NCI-H1930 (cell line): ENCODE measurements at regions not wholly inside any gene's neighbourhood (a gene's known extent, or its start where the extent isn't known, plus 50 kb on each side); places are given as distances from the start of the nearest gene placed in this dataset.

Source experiments
- DNase-seq, 2 experiments: peaks; one replicate each; lab custom pipeline; 2025; lab: John Stamatoyannopoulos, UW

- DNase-seq = peak; percentile 72 to 79
Measured at GRCh38 chr6:54717849-54718455, 128.6 kb upstream of the FAM83B start.

DNA sequence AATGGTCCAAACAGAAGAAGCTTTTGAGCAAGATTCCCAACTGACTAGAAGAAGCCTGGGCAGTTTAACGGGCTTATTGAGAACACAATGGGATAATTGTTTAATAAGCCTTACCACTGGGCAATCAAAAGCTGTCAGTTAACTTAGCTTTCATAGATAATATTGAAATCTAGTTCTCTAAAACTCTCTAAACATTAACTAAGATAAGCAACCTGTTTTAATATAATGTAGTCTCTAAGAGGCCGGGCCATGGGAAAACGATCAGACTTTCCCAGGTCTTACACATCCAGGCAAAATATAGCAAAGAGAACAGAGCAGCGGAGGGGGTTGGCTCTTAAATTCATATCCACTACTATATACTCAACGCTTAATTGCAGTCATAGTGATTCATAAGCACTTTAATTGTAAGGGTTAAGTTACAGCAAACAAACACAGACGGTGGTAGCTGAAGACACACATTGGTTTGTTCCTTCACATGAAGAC lies 128.0 kb upstream of the FAM83B start:
- DNase-seq = peak; percentile 92 to 97

GRCh38 chr6:54719131-54719530 lies 127.4 kb upstream of the FAM83B start:
- peak; percentile 73 to 81 for DNase-seq

DNA sequence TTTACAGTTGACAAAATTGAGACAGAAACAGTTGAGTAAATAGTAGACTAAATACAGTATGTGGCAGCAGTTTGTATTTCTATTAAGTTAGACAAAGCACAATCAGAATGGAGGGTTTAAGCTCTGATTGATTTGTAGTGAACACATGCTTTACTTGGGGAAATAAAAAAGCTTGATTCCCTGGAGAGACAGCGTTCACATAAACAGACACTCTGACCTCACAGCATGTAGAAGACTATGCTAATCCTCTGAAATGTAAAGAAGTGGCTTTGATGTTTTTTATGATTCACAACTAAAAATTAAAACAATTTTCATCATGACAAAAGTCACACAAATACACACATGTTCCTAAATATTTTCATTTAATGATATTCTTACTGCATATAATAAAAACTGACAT lies 126.9 kb upstream of the FAM83B start:
- peak in 1 of 2 experiments; percentile 41 for DNase-seq

- DNase-seq = no peak
Measured at GRCh38 chr6:54722328-54722727, 124.2 kb upstream of the FAM83B start.

DNA sequence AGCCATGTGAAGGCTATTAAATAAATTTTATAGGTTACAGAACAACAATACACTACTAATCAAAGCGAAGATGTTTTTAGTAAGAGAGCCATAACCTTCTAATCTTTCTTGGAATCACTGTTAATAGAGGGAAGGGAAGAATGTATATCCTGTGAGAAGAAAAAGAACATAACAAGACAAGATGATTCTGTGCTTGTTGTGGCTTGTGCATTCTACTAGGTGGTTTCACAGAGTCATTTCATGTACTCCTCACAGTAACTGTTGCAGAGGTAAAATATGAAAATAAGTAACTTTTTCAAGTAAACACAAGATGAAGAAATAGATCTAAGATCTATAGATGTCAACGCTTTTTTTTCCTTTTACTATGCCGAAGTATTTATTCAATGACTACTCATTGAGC lies 116.9 kb upstream of the FAM83B start:
- no peak for DNase-seq

DNA sequence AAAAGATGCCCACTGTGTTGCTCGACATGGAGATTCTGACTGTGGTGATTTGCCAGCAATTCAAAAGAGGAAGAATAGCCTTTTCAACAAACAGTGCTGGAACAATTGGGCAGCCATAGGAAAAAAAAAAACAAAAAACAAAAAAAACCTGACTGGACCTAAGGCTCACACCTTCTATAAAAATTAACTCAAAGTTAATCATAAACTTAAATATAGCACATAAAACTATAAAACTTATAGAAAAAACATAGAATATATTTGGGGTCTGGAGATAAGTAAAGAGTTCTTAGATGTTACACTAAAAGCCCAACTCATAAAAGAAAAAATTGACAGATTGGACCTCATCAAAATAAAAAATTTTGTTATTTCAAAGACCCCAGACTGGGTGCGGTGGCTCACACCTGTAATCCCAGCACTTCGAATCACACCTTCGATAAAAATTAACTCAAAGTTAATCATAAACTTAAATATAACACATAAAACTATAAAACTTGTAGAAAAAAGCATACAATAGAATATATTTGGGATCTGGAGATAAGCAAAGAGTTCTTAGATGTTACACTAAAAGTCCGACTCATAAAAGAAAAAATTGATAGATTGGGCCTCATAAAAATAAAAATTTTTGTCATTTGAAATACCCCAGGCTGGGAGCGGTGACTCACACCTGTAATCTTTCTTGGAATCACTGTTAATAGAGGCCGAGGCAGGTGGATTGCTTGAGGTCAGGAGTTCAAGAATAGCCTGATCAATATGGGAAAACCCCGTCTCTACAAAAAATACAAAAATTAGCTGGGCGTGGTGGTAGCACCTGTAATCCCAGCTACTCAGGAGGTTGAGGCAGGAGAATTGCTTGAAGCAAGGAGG lies 115.6 kb upstream of the FAM83B start:
- DNase-seq = no peak

GRCh38 chr6:54737247-54737646 lies 109.3 kb upstream of the FAM83B start:
- no peak for DNase-seq

- no peak for DNase-seq
Measured at GRCh38 chr6:54747955-54748354, 98.6 kb upstream of the FAM83B start.

GRCh38 chr6:54754406-54754805 lies 92.2 kb upstream of the FAM83B start:
- DNase-seq = no peak

GRCh38 chr6:54758340-54758739 lies 88.2 kb upstream of the FAM83B start:
- DNase-seq = no peak

GRCh38 chr6:54768494-54768893 lies 78.1 kb upstream of the FAM83B start:
- no peak for DNase-seq

- DNase-seq = no peak
Measured at GRCh38 chr6:54770328-54770727, 76.2 kb upstream of the FAM83B start.

- no peak for DNase-seq
Measured at GRCh38 chr6:54771968-54772367, 74.6 kb upstream of the FAM83B start.

DNA sequence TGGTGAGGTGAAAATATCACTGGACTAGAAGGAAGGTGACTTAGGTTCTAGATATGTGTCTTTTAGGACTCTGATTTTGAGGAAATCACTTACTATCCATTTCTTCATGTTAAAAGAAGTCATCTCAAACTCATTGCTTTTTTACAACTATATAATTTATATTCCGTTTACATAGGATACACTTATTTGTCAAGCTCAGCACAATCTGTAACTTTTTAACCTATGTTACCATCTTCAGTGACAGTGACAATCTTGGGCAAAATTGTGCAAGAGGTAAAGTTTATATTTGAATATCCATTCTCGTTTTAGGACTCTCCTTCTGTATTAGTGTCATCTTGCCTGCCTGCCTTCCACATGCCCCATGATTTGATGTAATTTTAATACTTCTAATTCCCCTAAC lies 74.0 kb upstream of the FAM83B start:
- DNase-seq = no peak

GRCh38 chr6:54775576-54775975 lies 71.0 kb upstream of the FAM83B start:
- no peak for DNase-seq

- DNase-seq = no peak
Measured at GRCh38 chr6:54776891-54777290, 69.7 kb upstream of the FAM83B start.

DNA sequence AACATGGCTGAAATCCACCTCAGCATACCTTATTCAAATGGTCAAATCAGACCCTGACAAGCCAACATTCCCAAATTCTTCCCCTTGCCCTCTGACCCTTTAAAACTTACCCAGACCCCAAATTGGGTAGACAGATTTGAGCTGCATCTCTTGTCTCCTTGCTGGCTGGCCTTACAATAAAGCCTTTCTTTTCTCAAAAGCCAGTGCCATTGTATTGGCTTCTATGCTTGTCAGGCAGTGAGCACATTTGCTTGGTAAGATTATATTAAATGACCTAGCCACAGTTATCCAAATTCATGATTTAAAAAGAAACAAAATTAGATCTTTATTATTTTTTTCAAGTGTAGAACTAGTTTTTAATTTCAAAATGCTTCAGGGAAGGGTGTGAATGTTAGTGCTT lies 67.8 kb upstream of the FAM83B start:
- no peak for DNase-seq

DNA sequence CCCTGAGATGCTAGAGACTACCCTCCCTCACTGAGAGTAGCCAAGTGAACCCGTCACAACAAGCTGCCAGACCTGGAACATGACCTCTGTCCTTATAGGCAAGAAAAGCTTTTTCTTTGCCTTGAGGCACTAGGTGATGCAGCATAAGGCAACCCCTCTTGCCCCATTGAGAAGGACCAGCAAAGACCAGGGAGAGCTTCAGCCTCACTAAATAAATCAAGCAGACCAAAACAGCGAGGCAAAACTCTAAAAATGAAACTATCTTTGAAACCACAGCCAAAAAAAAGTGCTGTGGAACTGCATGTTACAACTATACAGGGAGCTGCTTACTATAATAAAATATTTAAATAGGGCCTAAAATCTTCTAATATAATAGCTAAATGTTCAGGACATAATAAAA lies 62.6 kb upstream of the FAM83B start:
- no peak for DNase-seq

DNA sequence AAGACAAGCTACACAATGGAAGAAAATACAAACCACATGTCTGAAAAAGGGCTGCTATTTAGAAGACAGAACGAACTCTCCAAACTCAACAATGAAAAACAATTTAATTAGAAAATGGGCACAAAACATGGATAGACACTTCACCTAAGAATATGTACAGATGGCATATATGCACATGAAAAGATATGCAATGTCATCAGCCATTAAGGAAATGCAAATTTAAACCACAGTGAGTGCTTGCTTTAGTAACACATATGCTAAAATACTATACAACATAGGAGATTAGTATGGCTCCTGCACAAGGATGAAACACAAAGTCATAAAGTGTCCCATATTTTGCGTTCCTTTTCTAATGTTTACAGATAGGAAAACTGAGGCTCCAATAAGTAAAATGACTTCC lies 60.4 kb upstream of the FAM83B start:
- DNase-seq = no peak

DNA sequence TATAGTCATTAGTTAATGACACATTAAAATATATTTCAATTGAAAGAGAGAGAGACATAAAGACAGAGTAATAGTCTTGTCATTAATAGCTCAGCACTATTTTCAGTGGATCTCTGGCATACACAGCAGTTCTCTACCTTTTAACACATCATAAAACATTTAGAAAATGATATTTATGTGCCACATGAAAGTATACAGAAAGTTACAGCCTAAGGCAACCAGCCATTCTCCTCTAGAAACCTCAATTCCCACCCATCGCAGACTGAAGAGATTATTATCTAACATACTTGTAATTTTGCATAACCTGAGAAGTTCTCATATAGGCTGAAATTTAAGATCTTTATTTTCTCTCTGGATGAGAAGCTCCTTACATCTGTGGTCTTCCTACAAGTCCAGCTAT lies 58.7 kb upstream of the FAM83B start:
- DNase-seq = no peak
